ENCODE measurements at regions not wholly inside any gene's neighbourhood (a gene's known extent, or its start where the extent isn't known, plus 50 kb on each side); places are given as distances from the start of the nearest gene placed in this dataset.

DNA sequence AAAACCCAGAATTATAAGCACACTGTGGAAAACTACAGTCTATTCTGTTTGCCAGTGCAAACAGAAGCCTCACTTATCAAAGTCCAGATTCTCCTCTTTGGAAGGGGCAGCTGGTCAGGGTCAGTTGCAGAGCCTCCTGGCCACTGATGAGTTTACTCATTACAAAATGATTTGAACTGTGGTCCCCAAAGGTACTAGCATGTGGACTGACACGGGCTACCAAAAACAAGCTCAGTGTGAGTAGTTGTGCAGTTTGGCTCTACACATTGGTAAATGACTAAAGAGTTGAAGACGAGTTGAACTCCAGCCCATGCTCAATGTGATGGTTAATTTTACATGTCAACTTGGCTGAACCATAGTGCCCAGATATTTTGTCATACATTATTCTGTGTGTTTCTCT is 221.5 kb downstream of the ZIC4 start:
- CTCF ChIA-PET: no interaction called here
- Histone ChIP-seq H2AFZ (ENCODE audit: control insufficient read depth, low read depth, low read length) (no peak overlapping the region), H3K79me2 (ENCODE audit: control insufficient read depth, insufficient read depth, low read length) (no peaks in the 10 kb centered on the region), H4K20me1 (ENCODE audit: control insufficient read depth, insufficient read depth) (no peaks in the 10 kb centered on the region), H3K27me3 (replicated peaks in 1 of 2; ENCODE audit: control insufficient read depth in 2 of 2, insufficient read depth in 2 of 2, low read length in 1 of 2) (no peaks in the 10 kb centered on the region), H3K27ac (ENCODE audit: control insufficient read depth, insufficient read depth) (no peak overlapping the region), H3K9me3 (replicated peaks; ENCODE audit: control insufficient read depth, insufficient read depth, low read length) (no peaks in the 10 kb centered on the region), H3K36me3 (ENCODE audit: control insufficient read depth in 2 of 2, insufficient read depth in 2 of 2, low read length in 1 of 2) (no peaks in the 10 kb centered on the region), H3K4me1 (ENCODE audit: control insufficient read depth, insufficient read depth, low read length) (no peaks in the 10 kb centered on the region), H3K4me3 (no peak overlapping the region), H3K9ac (ENCODE audit: control insufficient read depth, insufficient read depth, low read length) (no peak overlapping the region), H3K4me2 (ENCODE audit: control insufficient read depth, insufficient read depth) (no peak overlapping the region)
- intact Hi-C loops (cut with micrococcal nuclease; ENCODE audit: unreplicated experiment) (no loop called here), in situ Hi-C loops (cut with MboI) (no loop called here)
- FAIRE-seq: no peak
- 0% methylated on average over 2 of the region's 2 CpGs for WGBS (ENCODE audit: insufficient coverage, insufficient replicate concordance, low lambda C conversion rate, missing lambda C conversion rate)
- TF ChIP-seq DPF2 (IDR thresholded peaks at IDR 0.05) (no peak), CHD1 (IDR thresholded peaks at IDR 0.05; ENCODE audit: low read depth, low read length) (no peak), EZH2 (IDR thresholded peaks at IDR 0.05; ENCODE audit: borderline replicate concordance, control insufficient read depth, low read depth, low read length) (no peak), SMC3 (IDR thresholded peaks at IDR 0.05; ENCODE audit: borderline replicate concordance, low read length) (no peak), IRF4 (IDR thresholded peaks at IDR 0.05; ENCODE audit: low read depth, low read length) (no peak)
- TF ChIP-seq, protein P1, sequence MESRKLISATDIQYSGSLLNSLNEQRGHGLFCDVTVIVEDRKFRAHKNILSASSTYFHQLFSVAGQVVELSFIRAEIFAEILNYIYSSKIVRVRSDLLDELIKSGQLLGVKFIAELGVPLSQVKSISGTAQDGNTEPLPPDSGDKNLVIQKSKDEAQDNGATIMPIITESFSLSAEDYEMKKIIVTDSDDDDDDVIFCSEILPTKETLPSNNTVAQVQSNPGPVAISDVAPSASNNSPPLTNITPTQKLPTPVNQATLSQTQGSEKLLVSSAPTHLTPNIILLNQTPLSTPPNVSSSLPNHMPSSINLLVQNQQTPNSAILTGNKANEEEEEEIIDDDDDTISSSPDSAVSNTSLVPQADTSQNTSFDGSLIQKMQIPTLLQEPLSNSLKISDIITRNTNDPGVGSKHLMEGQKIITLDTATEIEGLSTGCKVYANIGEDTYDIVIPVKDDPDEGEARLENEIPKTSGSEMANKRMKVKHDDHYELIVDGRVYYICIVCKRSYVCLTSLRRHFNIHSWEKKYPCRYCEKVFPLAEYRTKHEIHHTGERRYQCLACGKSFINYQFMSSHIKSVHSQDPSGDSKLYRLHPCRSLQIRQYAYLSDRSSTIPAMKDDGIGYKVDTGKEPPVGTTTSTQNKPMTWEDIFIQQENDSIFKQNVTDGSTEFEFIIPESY (IDR thresholded peaks at IDR 0.05): no peak
- RAD21 ChIA-PET (ENCODE audit: unreplicated experiment): no interaction called here
- POLR2A ChIA-PET: no interaction called here
- no TSS peak for BruUV-seq (replicated peaks)
- no peak for ATAC-seq
- no peak for DNase-seq (ENCODE audit: low read depth, low spot score)
- SMC1A ChIA-PET (ENCODE audit: uncharacterized antibody, unreplicated experiment): no interaction called here

DNA sequence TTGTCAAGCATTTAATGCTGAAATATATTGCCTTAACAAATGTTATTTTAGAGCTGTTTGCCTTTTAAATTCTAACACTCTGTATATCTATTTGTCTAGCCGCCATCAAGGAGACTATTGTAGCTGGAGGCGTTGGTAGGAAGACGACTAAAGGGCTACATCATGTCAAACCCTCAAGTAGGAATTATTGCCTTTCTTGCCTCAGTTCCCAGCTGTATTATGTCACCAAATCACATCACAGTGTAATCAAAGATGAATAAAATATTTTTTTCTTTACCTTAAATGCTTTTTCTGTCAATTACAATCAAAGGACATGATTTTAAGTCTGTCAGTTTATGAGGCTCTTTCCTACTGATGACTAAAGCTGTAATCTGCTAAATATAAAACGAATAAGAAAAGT is 233.1 kb downstream of the ZIC4 start:
- WGBS (ENCODE audit: insufficient coverage, insufficient replicate concordance, low lambda C conversion rate, missing lambda C conversion rate): 19% methylated on average over 4 of the region's 4 CpGs
- TF ChIP-seq, protein P2, sequence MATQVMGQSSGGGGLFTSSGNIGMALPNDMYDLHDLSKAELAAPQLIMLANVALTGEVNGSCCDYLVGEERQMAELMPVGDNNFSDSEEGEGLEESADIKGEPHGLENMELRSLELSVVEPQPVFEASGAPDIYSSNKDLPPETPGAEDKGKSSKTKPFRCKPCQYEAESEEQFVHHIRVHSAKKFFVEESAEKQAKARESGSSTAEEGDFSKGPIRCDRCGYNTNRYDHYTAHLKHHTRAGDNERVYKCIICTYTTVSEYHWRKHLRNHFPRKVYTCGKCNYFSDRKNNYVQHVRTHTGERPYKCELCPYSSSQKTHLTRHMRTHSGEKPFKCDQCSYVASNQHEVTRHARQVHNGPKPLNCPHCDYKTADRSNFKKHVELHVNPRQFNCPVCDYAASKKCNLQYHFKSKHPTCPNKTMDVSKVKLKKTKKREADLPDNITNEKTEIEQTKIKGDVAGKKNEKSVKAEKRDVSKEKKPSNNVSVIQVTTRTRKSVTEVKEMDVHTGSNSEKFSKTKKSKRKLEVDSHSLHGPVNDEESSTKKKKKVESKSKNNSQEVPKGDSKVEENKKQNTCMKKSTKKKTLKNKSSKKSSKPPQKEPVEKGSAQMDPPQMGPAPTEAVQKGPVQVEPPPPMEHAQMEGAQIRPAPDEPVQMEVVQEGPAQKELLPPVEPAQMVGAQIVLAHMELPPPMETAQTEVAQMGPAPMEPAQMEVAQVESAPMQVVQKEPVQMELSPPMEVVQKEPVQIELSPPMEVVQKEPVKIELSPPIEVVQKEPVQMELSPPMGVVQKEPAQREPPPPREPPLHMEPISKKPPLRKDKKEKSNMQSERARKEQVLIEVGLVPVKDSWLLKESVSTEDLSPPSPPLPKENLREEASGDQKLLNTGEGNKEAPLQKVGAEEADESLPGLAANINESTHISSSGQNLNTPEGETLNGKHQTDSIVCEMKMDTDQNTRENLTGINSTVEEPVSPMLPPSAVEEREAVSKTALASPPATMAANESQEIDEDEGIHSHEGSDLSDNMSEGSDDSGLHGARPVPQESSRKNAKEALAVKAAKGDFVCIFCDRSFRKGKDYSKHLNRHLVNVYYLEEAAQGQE (IDR thresholded peaks at IDR 0.05; ENCODE audit: low read depth, low read length): no peak
- TF ChIP-seq CEBPB (IDR thresholded peaks at IDR 0.05; ENCODE audit: borderline replicate concordance in 1 of 2, low read depth in 2 of 2, low read length in 2 of 2): no peak
- no peak for TF ChIP-seq LARP7 (IDR thresholded peaks at IDR 0.05)
- no peak for TF ChIP-seq TCF12 (IDR thresholded peaks at IDR 0.05; ENCODE audit: low read depth, low read length)
- no peaks in the 10 kb centered on the region for H3K9me3 ChIP-seq (replicated peaks; ENCODE audit: control insufficient read depth, insufficient read depth, low read length)
- no peak for FAIRE-seq
- no peaks in the 10 kb centered on the region for H3K27me3 ChIP-seq (replicated peaks in 1 of 2; ENCODE audit: control insufficient read depth in 2 of 2, insufficient read depth in 2 of 2, low read length in 1 of 2)
- in situ Hi-C loops (cut with MboI): no loop called here
- intact Hi-C loops (cut with micrococcal nuclease; ENCODE audit: unreplicated experiment): no loop called here
- no peak overlapping the region for H3K9ac ChIP-seq (ENCODE audit: control insufficient read depth, insufficient read depth, low read length)
- H3K4me1 ChIP-seq (ENCODE audit: control insufficient read depth, insufficient read depth, low read length): no peaks in the 10 kb centered on the region
- no peak overlapping the region for H3K4me2 ChIP-seq (ENCODE audit: control insufficient read depth, insufficient read depth)
- no peak overlapping the region for H2AFZ ChIP-seq (ENCODE audit: control insufficient read depth, low read depth, low read length)
- no peaks in the 10 kb centered on the region for H4K20me1 ChIP-seq (ENCODE audit: control insufficient read depth, insufficient read depth)
- no TSS peak for BruUV-seq (replicated peaks)
- no peak overlapping the region for H3K4me3 ChIP-seq
- ChIA-PET RAD21 (ENCODE audit: unreplicated experiment) (no interaction called here), CTCF (interaction anchor here (1.2 kb wide), 1 partner anchor 34 kb away, joined by 3 read pairs; no protein-coding TSS in a partner anchor), SMC1A (ENCODE audit: uncharacterized antibody, unreplicated experiment) (no interaction called here), POLR2A (no interaction called here)
- H3K79me2 ChIP-seq (ENCODE audit: control insufficient read depth, insufficient read depth, low read length): no peaks in the 10 kb centered on the region
- no peaks in the 10 kb centered on the region for H3K36me3 ChIP-seq (ENCODE audit: control insufficient read depth in 2 of 2, insufficient read depth in 2 of 2, low read length in 1 of 2)
- no peak for DNase-seq (ENCODE audit: low read depth, low spot score)
- ATAC-seq: no peak
- no peak overlapping the region for H3K27ac ChIP-seq (ENCODE audit: control insufficient read depth, insufficient read depth)
